H9 (cell line): ENCODE measurements at regions not wholly inside any gene's neighbourhood (a gene's known extent, or its start where the extent isn't known, plus 50 kb on each side); places are given as distances from the start of the nearest gene placed in this dataset.

ENCODE experiments used
- DNase-seq: peaks from one replicate; pipeline ENCODE4 v3.0.0-alpha.2; 2017
- H2AFZ ChIP-seq: one replicate; pipeline ENCODE4 v1.6.1; 2013; ENCODE audit warnings: mild to moderate bottlenecking, low read length, control low read depth, moderate library complexity
- H2AK5ac ChIP-seq: 2 replicates; pipeline ENCODE4 v1.6.1; 2013; ENCODE audit warnings: low read length, control low read depth, mixed read lengths; ENCODE audit not compliant: insufficient read length
- H2BK120ac ChIP-seq: one replicate; pipeline ENCODE4 v1.6.1; 2013; ENCODE audit warnings: low read depth, mild to moderate bottlenecking, low read length, control low read depth, inconsistent platforms; ENCODE audit not compliant: poor library complexity, severe bottlenecking
- H2BK12ac ChIP-seq: 2 replicates; pipeline ENCODE4 v1.6.1; 2013; ENCODE audit warnings: low read length, control low read depth, mixed read lengths, low read depth; ENCODE audit not compliant: insufficient read length
- H2BK15ac ChIP-seq: 2 replicates; pipeline ENCODE4 v1.6.1; 2013; ENCODE audit warnings: low read depth, low read length, control low read depth
- H2BK20ac ChIP-seq: one replicate; pipeline ENCODE4 v1.6.1; 2013; ENCODE audit warnings: low read depth, mild to moderate bottlenecking, low read length, control low read depth, inconsistent platforms; ENCODE audit not compliant: poor library complexity, severe bottlenecking
- H2BK5ac ChIP-seq: 2 replicates; pipeline ENCODE4 v1.6.1; 2013; ENCODE audit warnings: low read length, control low read depth, mixed read lengths; ENCODE audit not compliant: insufficient read length
- H3K14ac ChIP-seq: 2 replicates; pipeline ENCODE4 v1.6.1; 2013; ENCODE audit warnings: low read length, control low read depth; ENCODE audit not compliant: insufficient read depth
- H3K18ac ChIP-seq: 2 replicates; pipeline ENCODE4 v1.6.1; 2013; ENCODE audit warnings: low read depth, mild to moderate bottlenecking, mixed read lengths, low read length, control low read depth; ENCODE audit not compliant: insufficient read length
- H3K23ac ChIP-seq: 2 replicates; pipeline ENCODE4 v1.6.1; 2013; ENCODE audit warnings: low read length, control low read depth, mixed read lengths, low read depth; ENCODE audit not compliant: insufficient read length
- H3K23me2 ChIP-seq: 2 replicates; pipeline ENCODE4 v1.6.1; 2013; ENCODE audit warnings: low read depth, mild to moderate bottlenecking, mixed read lengths, low read length, control low read depth; ENCODE audit not compliant: insufficient read length, poor library complexity, severe bottlenecking
- H3K27ac ChIP-seq: 2 replicates; pipeline ENCODE4 v1.5.1; 2013; ENCODE audit warnings: low read length, control low read depth, mixed read lengths, low read depth; ENCODE audit not compliant: insufficient read length
- H3K27me3 ChIP-seq: 2 replicates; pipeline ENCODE4 v1.6.1; 2013; ENCODE audit warnings: low read length, control low read depth, inconsistent platforms; ENCODE audit not compliant: insufficient read depth
- H3K4ac ChIP-seq: 2 replicates; pipeline ENCODE4 v1.6.1; 2013; ENCODE audit warnings: low read depth, mild to moderate bottlenecking, control low read depth, inconsistent platforms, low read length, moderate library complexity
- H3K4me1 ChIP-seq: 2 replicates; pipeline ENCODE4 v1.6.1; 2013; ENCODE audit warnings: low read length, control low read depth, inconsistent platforms; ENCODE audit not compliant: insufficient read depth
- H3K4me2 ChIP-seq: 2 replicates; pipeline ENCODE4 v1.6.1; 2013; ENCODE audit warnings: low read length, control low read depth, mixed read lengths; ENCODE audit not compliant: insufficient read length, insufficient read depth
- H3K56ac ChIP-seq: 2 replicates; pipeline ENCODE4 v1.6.1; 2013; ENCODE audit warnings: low read depth, mild to moderate bottlenecking, mixed read lengths, low read length, control low read depth; ENCODE audit not compliant: insufficient read length
- H3K79me1 ChIP-seq: 2 replicates; pipeline ENCODE4 v1.6.1; 2013; ENCODE audit warnings: low read depth, mild to moderate bottlenecking, moderate library complexity, low read length, control low read depth, inconsistent platforms; ENCODE audit not compliant: insufficient read depth, poor library complexity, severe bottlenecking
- H3K79me2 ChIP-seq: 2 replicates; pipeline ENCODE4 v1.6.1; 2013; ENCODE audit warnings: low read length, control low read depth, inconsistent platforms; ENCODE audit not compliant: insufficient read depth
- H3K9ac ChIP-seq: 2 replicates; pipeline ENCODE4 v1.6.1; 2013; ENCODE audit warnings: low read length, control low read depth, mixed read lengths; ENCODE audit not compliant: insufficient read length; ENCODE audit errors: extremely low read depth
- H3K9me3 ChIP-seq: one replicate; pipeline ENCODE4 v1.6.1; 2013; ENCODE audit warnings: low read depth, low read length, inconsistent platforms; ENCODE audit not compliant: control insufficient read depth
- H3T11ph ChIP-seq: one replicate; pipeline ENCODE4 v1.6.1; 2013; ENCODE audit warnings: mild to moderate bottlenecking, low read length, control low read depth, inconsistent platforms
- H4K20me1 ChIP-seq: one replicate; pipeline ENCODE4 v1.6.1; 2013; ENCODE audit not compliant: control insufficient read depth, insufficient read length, insufficient read depth
- H4K5ac ChIP-seq: 2 replicates; pipeline ENCODE4 v1.6.1; 2013; ENCODE audit warnings: low read depth, mild to moderate bottlenecking, mixed read lengths, low read length, control low read depth; ENCODE audit not compliant: insufficient read length
- H4K8ac ChIP-seq: replicated peaks from 2 replicates; pipeline ENCODE4 v1.6.1; 2013; ENCODE audit warnings: low read length, control low read depth, mixed read lengths, low read depth; ENCODE audit not compliant: insufficient read length
- H4K91ac ChIP-seq: 2 replicates; pipeline ENCODE4 v1.6.1; 2013; ENCODE audit warnings: low read depth, mild to moderate bottlenecking, moderate library complexity, mixed read lengths, low read length, control low read depth; ENCODE audit not compliant: insufficient read length
- H3K27ac Mint-ChIP-seq, 3 experiments: 2 replicates in 2 of 3; 3 replicates in 1 of 3; pipeline ENCODE4 v1.8.0; 2020 to 2021; ENCODE audit warnings: mixed read lengths in 3 of 3, mild to moderate bottlenecking in 1 of 3, moderate library complexity in 1 of 3
- H3K27me3 Mint-ChIP-seq: 2 replicates; pipeline ENCODE4 v1.8.0; 2021; ENCODE audit warnings: low read depth, mild to moderate bottlenecking, moderate library complexity, mixed read lengths
- H3K36me3 Mint-ChIP-seq, 3 experiments: 2 replicates in 2 of 3; 3 replicates in 1 of 3; pipeline ENCODE4 v1.8.0; 2020 to 2021; ENCODE audit warnings: low read depth in 3 of 3, mixed read lengths in 3 of 3; ENCODE audit not compliant: insufficient read depth in 1 of 3
- H3K4me1 Mint-ChIP-seq, 2 experiments: 2 replicates each; pipeline ENCODE4 v1.8.0; 2020; ENCODE audit warnings: mixed read lengths in 2 of 2
- H3K4me3 Mint-ChIP-seq, 2 experiments: 2 replicates in 1 of 2; 3 replicates in 1 of 2; pipeline ENCODE4 v1.8.0; 2020 to 2021; ENCODE audit warnings: mild to moderate bottlenecking in 2 of 2, mixed read lengths in 2 of 2, moderate library complexity in 1 of 2
- H3K9me3 Mint-ChIP-seq, 2 experiments: 2 replicates in 1 of 2; 3 replicates in 1 of 2; pipeline ENCODE4 v1.8.0; 2020; ENCODE audit warnings: mild to moderate bottlenecking in 2 of 2, mixed read lengths in 2 of 2, moderate library complexity in 1 of 2
- WGBS: extraction: QIAGEN DNeasy Blood & Tissue Kit; methylation state at CpG from one replicate; pipeline ENCODE4 v1.1.7; 2013; ENCODE audit warnings: missing lambda C conversion rate, low lambda C conversion rate, mixed read lengths; ENCODE audit not compliant: insufficient read length; ENCODE audit errors: extremely low coverage; 5-methylcytosine and 5-hydroxymethylcytosine counted together
- TF ChIP-seq, protein P1 (sequence below): fragments of 200-600 bp; sonication (generic); conservative IDR thresholded peaks from 3 replicates; pipeline ENCODE4 v1.8.0; 2021; ENCODE audit warnings: antibody characterized with exemption, mild to moderate bottlenecking

DNA sequence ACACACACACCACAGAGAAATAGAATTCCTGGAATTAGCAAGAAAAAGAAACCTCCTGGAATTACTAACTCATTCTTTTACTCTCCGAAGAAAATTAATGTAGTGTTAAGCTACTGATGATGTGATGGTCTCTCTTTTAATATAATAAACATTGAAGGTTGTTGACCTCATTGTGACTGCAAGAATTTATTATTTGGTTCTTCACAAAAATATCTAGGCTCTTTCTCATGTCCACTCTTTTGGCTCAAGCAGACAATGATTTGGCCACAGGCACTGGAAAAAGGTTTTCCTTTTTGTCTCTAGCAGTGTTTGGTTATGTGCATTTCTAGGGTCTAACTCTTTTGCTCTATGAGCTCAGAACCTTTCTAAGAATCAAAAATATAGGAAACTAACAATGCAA is 811.9 kb downstream of the TENT5A start:
- no peaks in the 10 kb centered on the region for H3K79me2 ChIP-seq
- H2BK5ac ChIP-seq, result no peak overlapping the region
- H3K23ac ChIP-seq, result no peak overlapping the region
- no peak overlapping the region for H3K27ac ChIP-seq
- no peak overlapping the region for H3K14ac ChIP-seq
- H3K4ac ChIP-seq, result no peak overlapping the region
- Mint-ChIP-seq H3K4me1 (no peaks in the 10 kb centered on the region), H3K27ac (no peak overlapping the region; a peak in 1 of 7 replicates), H3K4me3 (no peak overlapping the region), H3K9me3 (peaks cover 5 to 12% of the 10 kb centered on the region in 2 experiments; a peak in 3 of 5 replicates), H3K27me3 (no peaks in the 10 kb centered on the region), H3K36me3 (peaks cover 0 to 8% (median 2%) of the 10 kb centered on the region in 3 experiments; a peak in 4 of 7 replicates)
- no peak overlapping the region for H3K4me2 ChIP-seq
- H4K8ac ChIP-seq, result no peak overlapping the region
- no peak overlapping the region for H4K91ac ChIP-seq
- H2BK20ac ChIP-seq, result no peak overlapping the region
- no peak overlapping the region for H3T11ph ChIP-seq
- H4K20me1 ChIP-seq, result no peaks in the 10 kb centered on the region
- no peaks in the 10 kb centered on the region for H3K27me3 ChIP-seq
- DNase-seq, result no peak
- no peaks in the 10 kb centered on the region for H3K9me3 ChIP-seq
- H2AFZ ChIP-seq, result no peak overlapping the region
- H2AK5ac ChIP-seq, result no peak overlapping the region
- H3K9ac ChIP-seq, result no peak overlapping the region
- no peaks in the 10 kb centered on the region for H3K79me1 ChIP-seq
- H3K56ac ChIP-seq, result no peak overlapping the region
- no peaks in the 10 kb centered on the region for H3K23me2 ChIP-seq
- WGBS, result no CpG with 5 or more reads among the region's 1 CpG
- no peaks in the 10 kb centered on the region for H3K4me1 ChIP-seq
- no peak overlapping the region for H2BK12ac ChIP-seq
- H2BK120ac ChIP-seq, result no peak overlapping the region
- TF ChIP-seq, protein P1, sequence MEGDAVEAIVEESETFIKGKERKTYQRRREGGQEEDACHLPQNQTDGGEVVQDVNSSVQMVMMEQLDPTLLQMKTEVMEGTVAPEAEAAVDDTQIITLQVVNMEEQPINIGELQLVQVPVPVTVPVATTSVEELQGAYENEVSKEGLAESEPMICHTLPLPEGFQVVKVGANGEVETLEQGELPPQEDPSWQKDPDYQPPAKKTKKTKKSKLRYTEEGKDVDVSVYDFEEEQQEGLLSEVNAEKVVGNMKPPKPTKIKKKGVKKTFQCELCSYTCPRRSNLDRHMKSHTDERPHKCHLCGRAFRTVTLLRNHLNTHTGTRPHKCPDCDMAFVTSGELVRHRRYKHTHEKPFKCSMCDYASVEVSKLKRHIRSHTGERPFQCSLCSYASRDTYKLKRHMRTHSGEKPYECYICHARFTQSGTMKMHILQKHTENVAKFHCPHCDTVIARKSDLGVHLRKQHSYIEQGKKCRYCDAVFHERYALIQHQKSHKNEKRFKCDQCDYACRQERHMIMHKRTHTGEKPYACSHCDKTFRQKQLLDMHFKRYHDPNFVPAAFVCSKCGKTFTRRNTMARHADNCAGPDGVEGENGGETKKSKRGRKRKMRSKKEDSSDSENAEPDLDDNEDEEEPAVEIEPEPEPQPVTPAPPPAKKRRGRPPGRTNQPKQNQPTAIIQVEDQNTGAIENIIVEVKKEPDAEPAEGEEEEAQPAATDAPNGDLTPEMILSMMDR, result no peak
- H4K5ac ChIP-seq, result no peak overlapping the region
- no peak overlapping the region for H3K18ac ChIP-seq
- H2BK15ac ChIP-seq, result no peak overlapping the region
